Common myeloid progenitor, CD34-positive (primary cell): ENCODE measurements at regions not wholly inside any gene's neighbourhood (a gene's known extent, or its start where the extent isn't known, plus 50 kb on each side); places are given as distances from the start of the nearest gene placed in this dataset.

Experiments used
- CTCF ChIA-PET: fragments of 350-600 bp; sonication (Branson Sonifier 250); formaldehyde crosslinking; loops from one replicate; lab custom pipeline; 2021; ENCODE audit warnings: antibody characterized with exemption; lab: Charles Lee
- POLR2A ChIA-PET: fragments of 350-600 bp; sonication (Branson Sonifier 250); formaldehyde crosslinking; loops from one replicate; lab custom pipeline; 2021; ENCODE audit warnings: antibody characterized with exemption; lab: Charles Lee
- DNase-seq, 3 donors: peaks; one replicate each; pipeline versions ENCODE4 v3.0.0 to v3.0.0-alpha.2; 2013
- H3K27ac ChIP-seq, 2 experiments: 1 replicate in 1 of 2; 2 replicates in 1 of 2; pipeline ENCODE4 v1.7.0; 2013; ENCODE audit warnings: inconsistent platforms in 2 of 2, low read length in 2 of 2, mild to moderate bottlenecking in 2 of 2, low read depth in 1 of 2, moderate library complexity in 1 of 2; ENCODE audit not compliant: severe bottlenecking in 2 of 2, insufficient read depth in 1 of 2, poor library complexity in 1 of 2
- H3K27me3 ChIP-seq, 5 experiments: replicated peaks in 2 of 5; 1 replicate in 3 of 5; 2 replicates in 2 of 5; pipeline versions ENCODE4 v1.6.1 to v1.7.0; 2013; ENCODE audit warnings: low read length in 4 of 5, mild to moderate bottlenecking in 2 of 5, moderate library complexity in 2 of 5, inconsistent platforms in 1 of 5; ENCODE audit not compliant: insufficient read depth in 5 of 5, control insufficient read depth in 4 of 5
- H3K36me3 ChIP-seq, 4 experiments: 1 replicate in 2 of 4; 2 replicates in 2 of 4; pipeline versions ENCODE4 v1.6.1 to v1.7.0; 2013; ENCODE audit warnings: low read length in 3 of 4, control low read depth in 1 of 4, mild to moderate bottlenecking in 1 of 4; ENCODE audit not compliant: control insufficient read depth in 4 of 4, insufficient read depth in 4 of 4
- H3K4me1 ChIP-seq, 4 experiments: 1 replicate in 3 of 4; 2 replicates in 1 of 4; pipeline versions ENCODE4 v1.6.1 to v1.7.1; 2013; ENCODE audit warnings: low read length in 3 of 4, mild to moderate bottlenecking in 3 of 4, control low read depth in 1 of 4, inconsistent platforms in 1 of 4, moderate library complexity in 1 of 4; ENCODE audit not compliant: control insufficient read depth in 4 of 4, insufficient read depth in 4 of 4; ENCODE audit errors: control extremely low read depth in 1 of 4
- H3K4me3 ChIP-seq, 7 experiments: 1 replicate in 4 of 7; 2 replicates in 3 of 7; pipeline versions ENCODE4 v1.5.1 to v1.7.0; 2013; ENCODE audit warnings: mild to moderate bottlenecking in 7 of 7, low read length in 6 of 7, moderate library complexity in 6 of 7, inconsistent platforms in 2 of 7, low read depth in 2 of 7, control low read depth in 1 of 7; ENCODE audit not compliant: insufficient read depth in 4 of 7, control insufficient read depth in 1 of 7; ENCODE audit errors: extremely low read depth in 1 of 7
- H3K9me3 ChIP-seq, 5 experiments: 1 replicate in 4 of 5; 2 replicates in 1 of 5; pipeline versions ENCODE4 v1.6.1 to v1.7.1; 2013; ENCODE audit warnings: low read length in 4 of 5, mild to moderate bottlenecking in 2 of 5, inconsistent platforms in 1 of 5, low read depth in 1 of 5, moderate library complexity in 1 of 5; ENCODE audit not compliant: control insufficient read depth in 4 of 5, insufficient read depth in 2 of 5; ENCODE audit errors: control extremely low read depth in 1 of 5
- WGBS: methylation state at CpG from one replicate; pipeline ENCODE4 v1.1.5; 2013; ENCODE audit not compliant: insufficient coverage; 5-methylcytosine and 5-hydroxymethylcytosine counted together

GRCh38 chr20:19958928-19959327, 58.2 kb upstream of the NAA20 start:
- POLR2A ChIA-PET: no interaction called here
- H3K4me3 ChIP-seq: no peak overlapping the region
- H3K36me3 ChIP-seq: peaks cover 0 to 11% (median 3%) of the 10 kb centered on the region in 4 experiments
- H3K4me1 ChIP-seq: peaks cover 0 to 9% (median 3%) of the 10 kb centered on the region in 4 experiments
- CTCF ChIA-PET: interaction anchor here (0.9 to 1.5 kb wide), 2 partner anchors 18 to 41 kb away, joined by 3 read pairs; no protein-coding TSS in a partner anchor
- DNase-seq: no peak
- no peak overlapping the region for H3K27ac ChIP-seq
- no peaks in the 10 kb centered on the region for H3K27me3 ChIP-seq
- no peaks in the 10 kb centered on the region for H3K9me3 ChIP-seq
- 100% methylated on average over 4 of the region's 4 CpGs for WGBS

GRCh38 chr20:19960745-19961144, 56.4 kb upstream of the NAA20 start:
- CTCF ChIA-PET: interaction anchor here (1.3 kb wide), 1 partner anchor 10 kb away, joined by 3 read pairs; no protein-coding TSS in a partner anchor
- H3K27me3 ChIP-seq: no peaks in the 10 kb centered on the region
- H3K36me3 ChIP-seq: peaks cover 0 to 11% (median 3%) of the 10 kb centered on the region in 4 experiments
- peaks cover 0 to 9% (median 3%) of the 10 kb centered on the region in 4 experiments for H3K4me1 ChIP-seq
- no peak for DNase-seq
- H3K27ac ChIP-seq: no peak overlapping the region
- WGBS: 91% methylated on average over 1 of the region's 2 CpGs
- no peaks in the 10 kb centered on the region for H3K9me3 ChIP-seq
- no peak overlapping the region for H3K4me3 ChIP-seq
- POLR2A ChIA-PET: no interaction called here

- Histone ChIP-seq H3K36me3 (peaks cover 0 to 11% (median 3%) of the 10 kb centered on the region in 4 experiments), H3K4me3 (no peak overlapping the region), H3K27ac (no peak overlapping the region), H3K9me3 (no peaks in the 10 kb centered on the region), H3K27me3 (no peaks in the 10 kb centered on the region), H3K4me1 (peaks cover 0 to 9% (median 3%) of the 10 kb centered on the region in 4 experiments)
- DNase-seq: no peak
- 97% methylated on average over 5 of the region's 6 CpGs for WGBS
- POLR2A ChIA-PET: no interaction called here
- CTCF ChIA-PET: interaction anchor here (0.7 to 1.6 kb wide), 3 partner anchors 18 to 33 kb away, joined by 3 to 6 read pairs (median 3); no protein-coding TSS in a partner anchor
Measured at GRCh38 chr20:19961293-19961692, 55.9 kb upstream of the NAA20 start.

GRCh38 chr20:19962958-19963357, 54.2 kb upstream of the NAA20 start:
- H3K27me3 ChIP-seq: no peaks in the 10 kb centered on the region
- 83% methylated on average over 1 of the region's 6 CpGs for WGBS
- no peaks in the 10 kb centered on the region for H3K9me3 ChIP-seq
- peaks cover 0 to 9% (median 3%) of the 10 kb centered on the region in 4 experiments for H3K4me1 ChIP-seq
- no peak for DNase-seq
- no peak overlapping the region for H3K27ac ChIP-seq
- peaks cover 0 to 8% (median 1%) of the 10 kb centered on the region in 4 experiments for H3K36me3 ChIP-seq
- POLR2A ChIA-PET: no interaction called here
- CTCF ChIA-PET: no interaction called here
- H3K4me3 ChIP-seq: no peak overlapping the region

GRCh38 chr20:19964289-19965265, 52.6 kb upstream of the NAA20 start:
- CTCF ChIA-PET: interaction anchor here (1.1 to 1.3 kb wide), 2 partner anchors 11 to 62 kb away, joined by 3 read pairs; no protein-coding TSS in a partner anchor
- no peak overlapping the region for H3K27ac ChIP-seq

GRCh38 chr20:19966840-19967239, 50.3 kb upstream of the NAA20 start:
- no CpG with 5 or more reads among the region's 1 CpG for WGBS
- no peak for DNase-seq
- ChIA-PET CTCF (no interaction called here), POLR2A (no interaction called here)
- Histone ChIP-seq H3K4me3 (no peak overlapping the region), H3K9me3 (no peaks in the 10 kb centered on the region), H3K27me3 (no peaks in the 10 kb centered on the region), H3K27ac (no peak overlapping the region), H3K4me1 (peaks cover 0 to 5% (median under 1%) of the 10 kb centered on the region in 4 experiments), H3K36me3 (peaks cover 0 to 2% (median 0%) of the 10 kb centered on the region in 4 experiments)

More at GRCh38 chr20:19964289-19965265, 52.6 kb upstream of the NAA20 start:
- 93% methylated on average over 12 of the region's 15 CpGs for WGBS
- no peaks in the 10 kb centered on the region for H3K9me3 ChIP-seq
- no peak for DNase-seq
- POLR2A ChIA-PET: interaction anchor here (0.6 kb wide), 2 partner anchors 12 to 23 kb away, joined by 3 to 5 read pairs; no protein-coding TSS in a partner anchor
- peaks cover 0 to 13% (median 4%) of the 10 kb centered on the region in 4 experiments for H3K4me1 ChIP-seq
- no peak overlapping the region for H3K4me3 ChIP-seq
- no peaks in the 10 kb centered on the region for H3K27me3 ChIP-seq
- H3K36me3 ChIP-seq: peaks cover 0 to 4% (median 0%) of the 10 kb centered on the region in 4 experiments
